ENCODE measurements at regions not wholly inside any gene's neighbourhood (a gene's known extent, or its start where the extent isn't known, plus 50 kb on each side); places are given as distances from the start of the nearest gene placed in this dataset.

GRCh38 chr6:142669471-142670351 lies 275.3 kb downstream of the HIVEP2 start (continued):
- TF ChIP-seq CUX1 (IDR thresholded peaks at IDR 0.05; ENCODE audit: insufficient replicate concordance, low read depth, low read length), result no peak
- no peak for TF ChIP-seq TAF1 (IDR thresholded peaks at IDR 0.05; ENCODE audit: borderline replicate concordance, low read depth, low read length)
- no peak for TF ChIP-seq HDAC2 (IDR thresholded peaks at IDR 0.05)
- TF ChIP-seq SMAD1 (IDR thresholded peaks at IDR 0.05; ENCODE audit: low read depth, partially characterized antibody), result no peak
- TF ChIP-seq CHD2 (IDR thresholded peaks at IDR 0.05; ENCODE audit: borderline replicate concordance, low read depth, low read length), result no peak

GRCh38 chr6:142671791-142672190 lies 273.2 kb downstream of the HIVEP2 start:
- peak; percentile 56 for FAIRE-seq
- ChIA-PET POLR2A (no interaction called here), RAD21 (ENCODE audit: unreplicated experiment) (no interaction called here), CTCF (interaction anchor here (1.1 to 1.3 kb wide), 3 partner anchors 21 to 756 kb away, joined by 3 to 4 read pairs (median 3); no protein-coding TSS in a partner anchor), SMC1A (ENCODE audit: uncharacterized antibody, unreplicated experiment) (interaction anchor here (0.8 to 1.6 kb wide), 3 partner anchors 9 to 26 kb away, joined by 3 read pairs; no protein-coding TSS in a partner anchor)
- Histone ChIP-seq H3K4me1 (ENCODE audit: control insufficient read depth, insufficient read depth, low read length) (no peaks in the 10 kb centered on the region), H3K4me3 (no peak overlapping the region), H2AFZ (ENCODE audit: control insufficient read depth, low read depth, low read length) (peak overlapping the region; percentile 37), H3K27ac (ENCODE audit: control insufficient read depth, insufficient read depth) (no peak overlapping the region), H3K9me3 (replicated peaks; ENCODE audit: control insufficient read depth, insufficient read depth, low read length) (no peaks in the 10 kb centered on the region; the same call in 2 of the 3 replicates), H3K79me2 (ENCODE audit: control insufficient read depth, insufficient read depth, low read length) (no peaks in the 10 kb centered on the region), H3K4me2 (ENCODE audit: control insufficient read depth, insufficient read depth) (no peak overlapping the region), H3K27me3 (replicated peaks in 1 of 2; ENCODE audit: control insufficient read depth in 2 of 2, insufficient read depth in 2 of 2, low read length in 1 of 2) (peaks cover under 1 to 2% of the 10 kb centered on the region in 2 experiments; a peak in 1 of 4 replicates), H3K9ac (ENCODE audit: control insufficient read depth, insufficient read depth, low read length) (no peak overlapping the region), H3K36me3 (ENCODE audit: control insufficient read depth in 2 of 2, insufficient read depth in 2 of 2, low read length in 1 of 2) (no peaks in the 10 kb centered on the region), H4K20me1 (ENCODE audit: control insufficient read depth, insufficient read depth) (no peaks in the 10 kb centered on the region)
- 0% methylated on average over 1 of the region's 1 CpG for WGBS (ENCODE audit: insufficient coverage, insufficient replicate concordance, low lambda C conversion rate, missing lambda C conversion rate)
- BruUV-seq (replicated peaks), result no TSS peak
- in situ Hi-C loops (cut with MboI), result no loop called here
- peak; percentile 96 for ATAC-seq
- intact Hi-C loops (cut with micrococcal nuclease; ENCODE audit: unreplicated experiment), result no loop called here
- DNase-seq (ENCODE audit: low read depth, low spot score), result peak; percentile 30
- TF ChIP-seq ATF3 (IDR thresholded peaks at IDR 0.05; ENCODE audit: borderline replicate concordance, extremely low read depth, low read depth, low read length) (no peak), IKZF1 (conservative IDR thresholded peaks at IDR 0.05) (0 out of 2 replicates have a peak, but pooled peaks have one; percentile 21), TCF7 (IDR thresholded peaks at IDR 0.05; ENCODE audit: borderline replicate concordance) (no peak), GABPA (IDR thresholded peaks at IDR 0.05; ENCODE audit: low read depth) (no peak), MEF2B (IDR thresholded peaks at IDR 0.05; ENCODE audit: partially characterized antibody, poor library complexity, severe bottlenecking) (peak; percentile 65), BHLHE40 (IDR thresholded peaks at IDR 0.05; ENCODE audit: borderline replicate concordance in 1 of 2, low read depth in 2 of 2, low read length in 1 of 2) (0 out of 4 replicates have a peak, but pooled peaks of 1 of the 2 experiments have one; percentile 8), CBX5 (IDR thresholded peaks at IDR 0.05; ENCODE audit: low read depth) (no peak), CHD4 (IDR thresholded peaks at IDR 0.05) (no peak), SIX5 (IDR thresholded peaks at IDR 0.05; ENCODE audit: low read depth, low read length, severe bottlenecking) (peak; percentile 60), NFYB (IDR thresholded peaks at IDR 0.05; ENCODE audit: insufficient read depth, low read depth, low read length) (0 out of 2 replicates have a peak, but pooled peaks have one; percentile 38)

Data from GM12878 (cell line).